H9 (cell line): ENCODE measurements at regions not wholly inside any gene's neighbourhood (a gene's known extent, or its start where the extent isn't known, plus 50 kb on each side); places are given as distances from the start of the nearest gene placed in this dataset.

Experiments
- DNase-seq: peaks from one replicate; pipeline ENCODE4 v3.0.0-alpha.2; 2017
- H2AFZ ChIP-seq: one replicate; pipeline ENCODE4 v1.6.1; 2013; ENCODE audit warnings: mild to moderate bottlenecking, low read length, control low read depth, moderate library complexity
- H2AK5ac ChIP-seq: 2 replicates; pipeline ENCODE4 v1.6.1; 2013; ENCODE audit warnings: low read length, control low read depth, mixed read lengths; ENCODE audit not compliant: insufficient read length
- H2BK120ac ChIP-seq: one replicate; pipeline ENCODE4 v1.6.1; 2013; ENCODE audit warnings: low read depth, mild to moderate bottlenecking, low read length, control low read depth, inconsistent platforms; ENCODE audit not compliant: poor library complexity, severe bottlenecking
- H2BK12ac ChIP-seq: 2 replicates; pipeline ENCODE4 v1.6.1; 2013; ENCODE audit warnings: low read length, control low read depth, mixed read lengths, low read depth; ENCODE audit not compliant: insufficient read length
- H2BK15ac ChIP-seq: 2 replicates; pipeline ENCODE4 v1.6.1; 2013; ENCODE audit warnings: low read depth, low read length, control low read depth
- H2BK20ac ChIP-seq: one replicate; pipeline ENCODE4 v1.6.1; 2013; ENCODE audit warnings: low read depth, mild to moderate bottlenecking, low read length, control low read depth, inconsistent platforms; ENCODE audit not compliant: poor library complexity, severe bottlenecking
- H2BK5ac ChIP-seq: 2 replicates; pipeline ENCODE4 v1.6.1; 2013; ENCODE audit warnings: low read length, control low read depth, mixed read lengths; ENCODE audit not compliant: insufficient read length
- H3K14ac ChIP-seq: 2 replicates; pipeline ENCODE4 v1.6.1; 2013; ENCODE audit warnings: low read length, control low read depth; ENCODE audit not compliant: insufficient read depth
- H3K18ac ChIP-seq: 2 replicates; pipeline ENCODE4 v1.6.1; 2013; ENCODE audit warnings: low read depth, mild to moderate bottlenecking, mixed read lengths, low read length, control low read depth; ENCODE audit not compliant: insufficient read length
- H3K23ac ChIP-seq: 2 replicates; pipeline ENCODE4 v1.6.1; 2013; ENCODE audit warnings: low read length, control low read depth, mixed read lengths, low read depth; ENCODE audit not compliant: insufficient read length
- H3K23me2 ChIP-seq: 2 replicates; pipeline ENCODE4 v1.6.1; 2013; ENCODE audit warnings: low read depth, mild to moderate bottlenecking, mixed read lengths, low read length, control low read depth; ENCODE audit not compliant: insufficient read length, poor library complexity, severe bottlenecking
- H3K27ac ChIP-seq: 2 replicates; pipeline ENCODE4 v1.5.1; 2013; ENCODE audit warnings: low read length, control low read depth, mixed read lengths, low read depth; ENCODE audit not compliant: insufficient read length
- H3K27me3 ChIP-seq: 2 replicates; pipeline ENCODE4 v1.6.1; 2013; ENCODE audit warnings: low read length, control low read depth, inconsistent platforms; ENCODE audit not compliant: insufficient read depth
- H3K4ac ChIP-seq: 2 replicates; pipeline ENCODE4 v1.6.1; 2013; ENCODE audit warnings: low read depth, mild to moderate bottlenecking, control low read depth, inconsistent platforms, low read length, moderate library complexity
- H3K4me1 ChIP-seq: 2 replicates; pipeline ENCODE4 v1.6.1; 2013; ENCODE audit warnings: low read length, control low read depth, inconsistent platforms; ENCODE audit not compliant: insufficient read depth
- H3K4me2 ChIP-seq: 2 replicates; pipeline ENCODE4 v1.6.1; 2013; ENCODE audit warnings: low read length, control low read depth, mixed read lengths; ENCODE audit not compliant: insufficient read length, insufficient read depth
- H3K56ac ChIP-seq: 2 replicates; pipeline ENCODE4 v1.6.1; 2013; ENCODE audit warnings: low read depth, mild to moderate bottlenecking, mixed read lengths, low read length, control low read depth; ENCODE audit not compliant: insufficient read length
- H3K79me1 ChIP-seq: 2 replicates; pipeline ENCODE4 v1.6.1; 2013; ENCODE audit warnings: low read depth, mild to moderate bottlenecking, moderate library complexity, low read length, control low read depth, inconsistent platforms; ENCODE audit not compliant: insufficient read depth, poor library complexity, severe bottlenecking
- H3K79me2 ChIP-seq: 2 replicates; pipeline ENCODE4 v1.6.1; 2013; ENCODE audit warnings: low read length, control low read depth, inconsistent platforms; ENCODE audit not compliant: insufficient read depth
- H3K9ac ChIP-seq: 2 replicates; pipeline ENCODE4 v1.6.1; 2013; ENCODE audit warnings: low read length, control low read depth, mixed read lengths; ENCODE audit not compliant: insufficient read length; ENCODE audit errors: extremely low read depth
- H3K9me3 ChIP-seq: one replicate; pipeline ENCODE4 v1.6.1; 2013; ENCODE audit warnings: low read depth, low read length, inconsistent platforms; ENCODE audit not compliant: control insufficient read depth
- H3T11ph ChIP-seq: one replicate; pipeline ENCODE4 v1.6.1; 2013; ENCODE audit warnings: mild to moderate bottlenecking, low read length, control low read depth, inconsistent platforms
- H4K20me1 ChIP-seq: one replicate; pipeline ENCODE4 v1.6.1; 2013; ENCODE audit not compliant: control insufficient read depth, insufficient read length, insufficient read depth
- H4K5ac ChIP-seq: 2 replicates; pipeline ENCODE4 v1.6.1; 2013; ENCODE audit warnings: low read depth, mild to moderate bottlenecking, mixed read lengths, low read length, control low read depth; ENCODE audit not compliant: insufficient read length
- H4K8ac ChIP-seq: replicated peaks from 2 replicates; pipeline ENCODE4 v1.6.1; 2013; ENCODE audit warnings: low read length, control low read depth, mixed read lengths, low read depth; ENCODE audit not compliant: insufficient read length
- H4K91ac ChIP-seq: 2 replicates; pipeline ENCODE4 v1.6.1; 2013; ENCODE audit warnings: low read depth, mild to moderate bottlenecking, moderate library complexity, mixed read lengths, low read length, control low read depth; ENCODE audit not compliant: insufficient read length
- H3K27ac Mint-ChIP-seq, 3 experiments: 2 replicates in 2 of 3; 3 replicates in 1 of 3; pipeline ENCODE4 v1.8.0; 2020 to 2021; ENCODE audit warnings: mixed read lengths in 3 of 3, mild to moderate bottlenecking in 1 of 3, moderate library complexity in 1 of 3
- H3K27me3 Mint-ChIP-seq: 2 replicates; pipeline ENCODE4 v1.8.0; 2021; ENCODE audit warnings: low read depth, mild to moderate bottlenecking, moderate library complexity, mixed read lengths
- H3K36me3 Mint-ChIP-seq, 3 experiments: 2 replicates in 2 of 3; 3 replicates in 1 of 3; pipeline ENCODE4 v1.8.0; 2020 to 2021; ENCODE audit warnings: low read depth in 3 of 3, mixed read lengths in 3 of 3; ENCODE audit not compliant: insufficient read depth in 1 of 3
- H3K4me1 Mint-ChIP-seq, 2 experiments: 2 replicates each; pipeline ENCODE4 v1.8.0; 2020; ENCODE audit warnings: mixed read lengths in 2 of 2
- H3K4me3 Mint-ChIP-seq, 2 experiments: 2 replicates in 1 of 2; 3 replicates in 1 of 2; pipeline ENCODE4 v1.8.0; 2020 to 2021; ENCODE audit warnings: mild to moderate bottlenecking in 2 of 2, mixed read lengths in 2 of 2, moderate library complexity in 1 of 2
- H3K9me3 Mint-ChIP-seq, 2 experiments: 2 replicates in 1 of 2; 3 replicates in 1 of 2; pipeline ENCODE4 v1.8.0; 2020; ENCODE audit warnings: mild to moderate bottlenecking in 2 of 2, mixed read lengths in 2 of 2, moderate library complexity in 1 of 2
- CTCF ChIP-seq: fragments of 200-600 bp; sonication (generic); conservative IDR thresholded peaks from 3 replicates; pipeline ENCODE4 v1.8.0; 2021; ENCODE audit warnings: antibody characterized with exemption, mild to moderate bottlenecking
- WGBS: extraction: QIAGEN DNeasy Blood & Tissue Kit; methylation state at CpG from one replicate; pipeline ENCODE4 v1.1.7; 2013; ENCODE audit warnings: missing lambda C conversion rate, low lambda C conversion rate, mixed read lengths; ENCODE audit not compliant: insufficient read length; ENCODE audit errors: extremely low coverage; 5-methylcytosine and 5-hydroxymethylcytosine counted together

DNA sequence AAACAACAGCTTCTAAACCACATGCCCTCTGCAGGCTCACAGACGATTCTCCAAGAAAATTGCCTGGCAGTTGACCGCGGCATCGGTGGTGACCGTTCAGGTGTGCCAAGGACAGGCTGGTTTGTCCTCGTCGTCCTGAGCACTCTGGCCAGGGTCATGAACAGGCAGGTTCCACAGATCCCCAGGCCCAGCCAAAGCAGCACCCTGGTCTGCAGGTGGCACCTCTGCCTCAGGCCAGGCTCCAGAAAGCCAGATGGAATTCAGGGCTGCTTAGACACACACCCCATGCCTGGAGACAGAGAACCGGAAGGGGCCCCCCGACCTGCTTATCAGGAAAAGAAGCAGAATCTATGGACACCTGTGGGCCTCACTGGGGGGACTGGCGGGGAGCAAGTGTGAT is 338.7 kb downstream of the BRD1 start:
- Histone ChIP-seq H3K4me2 (no peak overlapping the region), H3K9ac (no peak overlapping the region), H4K91ac (no peak overlapping the region), H2AK5ac (no peak overlapping the region), H3K18ac (peak overlapping the region; percentile 74), H3T11ph (no peak overlapping the region), H2BK20ac (no peak overlapping the region), H3K23ac (no peak overlapping the region), H3K27me3 (no peaks in the 10 kb centered on the region; the same call in 1 of the 2 replicates), H4K20me1 (no peaks in the 10 kb centered on the region), H3K4ac (no peak overlapping the region), H3K79me2 (no peaks in the 10 kb centered on the region), H3K79me1 (no peaks in the 10 kb centered on the region), H3K9me3 (no peaks in the 10 kb centered on the region), H3K23me2 (no peaks in the 10 kb centered on the region), H2BK5ac (no peak overlapping the region), H2BK15ac (no peak overlapping the region), H2BK12ac (no peak overlapping the region), H3K27ac (no peak overlapping the region), H4K8ac (no peak overlapping the region), H3K14ac (peak overlapping the region; percentile 77; the same call in 1 of the 2 replicates), H2AFZ (no peak overlapping the region), H2BK120ac (no peak overlapping the region), H3K4me1 (peaks cover 3% of the 10 kb centered on the region; the same call in 1 of the 2 replicates), H4K5ac (no peak overlapping the region), H3K56ac (no peak overlapping the region)
- no peak for TF ChIP-seq CTCF
- H3K27me3 Mint-ChIP-seq, result no peaks in the 10 kb centered on the region
- peaks cover 27 to 30% of the 10 kb centered on the region in 2 experiments for H3K4me1 Mint-ChIP-seq
- DNase-seq, result no peak
- peak overlapping the region in 1 of 3 experiments; percentile 39; a peak in 1 of 7 replicates for H3K27ac Mint-ChIP-seq
- no peak overlapping the region for H3K4me3 Mint-ChIP-seq
- H3K9me3 Mint-ChIP-seq, result no peaks in the 10 kb centered on the region
- H3K36me3 Mint-ChIP-seq, result no peaks in the 10 kb centered on the region
- WGBS, result no CpG with 5 or more reads among the region's 10 CpGs
